ENCODE measurements at regions not wholly inside any gene's neighbourhood (a gene's known extent, or its start where the extent isn't known, plus 50 kb on each side); places are given as distances from the start of the nearest gene placed in this dataset.

- BruUV-seq (replicated peaks), result no TSS peak
- no peaks in the 10 kb centered on the region for H3K27me3 ChIP-seq (ENCODE audit: control insufficient read depth in 1 of 2, insufficient read depth in 2 of 2, low read length in 2 of 2)
- in situ Hi-C loops (cut with HindIII; ENCODE audit: extremely low pct_ligation_motif_present, low pct_unique_long_range_greater_than_20kb) (no loop called here), intact Hi-C loops (cut with micrococcal nuclease; ENCODE audit: unreplicated experiment) (loop anchor here (1.0 to 5.0 kb wide), 3 partner anchors 12 to 69 kb away; no protein-coding TSS in a partner anchor)
- peaks cover 8% of the 10 kb centered on the region for H3K79me2 ChIP-seq (ENCODE audit: insufficient read depth, low read length)
- peak overlapping the region; percentile 60 for H3K9ac ChIP-seq (ENCODE audit: insufficient read depth, low read depth, low read length)
- ChIA-PET CTCF (ENCODE audit: low intra/inter-chr PET ratio, low total read pairs) (interaction anchor here (1.3 kb wide), 1 partner anchor 22 kb away, joined by 3 read pairs; no protein-coding TSS in a partner anchor), POLR2A (interaction anchor here (0.6 to 14.0 kb wide), 13 partner anchors 12 to 194 kb away, joined by 3 to 763 read pairs (median 8); partner anchors contain the start of gene RRBP1)
- peak overlapping the region; percentile 74 for H3K4me2 ChIP-seq (ENCODE audit: low read depth, low read length)
- peaks cover 97% of the 10 kb centered on the region for H3K4me1 ChIP-seq (ENCODE audit: insufficient read depth, low read length)
- H4K20me1 ChIP-seq (ENCODE audit: insufficient read depth, low read length), result no peaks in the 10 kb centered on the region
- H2AFZ ChIP-seq (ENCODE audit: low read length), result no peak overlapping the region
- peak; percentile 1; the same call in 1 of the 3 replicates for ATAC-seq
- DNase-seq (ENCODE audit: low spot score), result no peak
- peak overlapping the region; percentile 78 for H3K27ac ChIP-seq (ENCODE audit: extremely low read length, insufficient read depth, low read length)
- WGBS (ENCODE audit: low lambda C conversion rate), result 58% methylated on average over 9 of the region's 10 CpGs
- no peaks in the 10 kb centered on the region for H3K36me3 ChIP-seq (replicated peaks in 1 of 2; ENCODE audit: control insufficient read depth in 1 of 2, insufficient read depth in 2 of 2, low read length in 2 of 2)
- no peak for FAIRE-seq
- no peaks in the 10 kb centered on the region for H3K9me3 ChIP-seq (ENCODE audit: low read length)
- peak overlapping the region in 1 of 3 experiments; percentile 51; a peak in 2 of 6 replicates for H3K4me3 ChIP-seq (replicated peaks in 1 of 3; ENCODE audit: insufficient read depth in 1 of 3, low read depth in 2 of 3, low read length in 3 of 3)
- TF ChIP-seq ZNF34 (CRISPR knock-in tag; IDR thresholded peaks at IDR 0.05; ENCODE audit: borderline replicate concordance) (no peak), ZNF343 (CRISPR knock-in tag; IDR thresholded peaks at IDR 0.05) (0 out of 2 replicates have a peak, but pooled peaks have one; percentile 10), REPIN1 (CRISPR knock-in tag; IDR thresholded peaks at IDR 0.05; ENCODE audit: borderline replicate concordance, low read depth) (no peak), STAG1 (CRISPR knock-in tag; IDR thresholded peaks at IDR 0.05) (peak; percentile 4; the same call in 1 of the 2 replicates), XBP1 (CRISPR knock-in tag; IDR thresholded peaks at IDR 0.05) (no peak), SRSF4 (IDR thresholded peaks at IDR 0.05; ENCODE audit: low read depth, low read length, poor library complexity, severe bottlenecking) (no peak), NFKB2 (CRISPR knock-in tag; IDR thresholded peaks at IDR 0.05; ENCODE audit: borderline replicate concordance) (no peak), HNRNPL (IDR thresholded peaks at IDR 0.05; ENCODE audit: low read depth, low read length) (peak; percentile 82), ZNF788 (CRISPR knock-in tag; IDR thresholded peaks at IDR 0.05; ENCODE audit: borderline replicate concordance) (0 out of 2 replicates have a peak, but pooled peaks have one; percentile 1), KDM2A (CRISPR knock-in tag; IDR thresholded peaks at IDR 0.05; ENCODE audit: borderline replicate concordance, low read depth) (0 out of 2 replicates have a peak, but pooled peaks have one; percentile 14), ZC3H4 (CRISPR knock-in tag; IDR thresholded peaks at IDR 0.05; ENCODE audit: borderline replicate concordance) (peak; percentile 91), HNRNPH1 (optimal IDR thresholded peaks at IDR 0.05; ENCODE audit: low read depth, low read length) (no peak), RBM22 (optimal IDR thresholded peaks at IDR 0.05; ENCODE audit: low read length) (peak; percentile 37), XRCC5 (optimal IDR thresholded peaks at IDR 0.05; ENCODE audit: low read length) (peak; percentile 52), MAX (IDR thresholded peaks at IDR 0.05) (peak; percentile 36; the same call in 1 of the 2 replicates), MAFK (conservative IDR thresholded peaks at IDR 0.05 in 1 of 2, IDR thresholded peaks at IDR 0.05 in 1 of 2; ENCODE audit: low read length in 2 of 2) (no peak), ZBTB34 (CRISPR knock-in tag; IDR thresholded peaks at IDR 0.05) (no peak), GLI4 (CRISPR knock-in tag; IDR thresholded peaks at IDR 0.05; ENCODE audit: borderline replicate concordance) (no peak)
- TF ChIP-seq, protein P1, sequence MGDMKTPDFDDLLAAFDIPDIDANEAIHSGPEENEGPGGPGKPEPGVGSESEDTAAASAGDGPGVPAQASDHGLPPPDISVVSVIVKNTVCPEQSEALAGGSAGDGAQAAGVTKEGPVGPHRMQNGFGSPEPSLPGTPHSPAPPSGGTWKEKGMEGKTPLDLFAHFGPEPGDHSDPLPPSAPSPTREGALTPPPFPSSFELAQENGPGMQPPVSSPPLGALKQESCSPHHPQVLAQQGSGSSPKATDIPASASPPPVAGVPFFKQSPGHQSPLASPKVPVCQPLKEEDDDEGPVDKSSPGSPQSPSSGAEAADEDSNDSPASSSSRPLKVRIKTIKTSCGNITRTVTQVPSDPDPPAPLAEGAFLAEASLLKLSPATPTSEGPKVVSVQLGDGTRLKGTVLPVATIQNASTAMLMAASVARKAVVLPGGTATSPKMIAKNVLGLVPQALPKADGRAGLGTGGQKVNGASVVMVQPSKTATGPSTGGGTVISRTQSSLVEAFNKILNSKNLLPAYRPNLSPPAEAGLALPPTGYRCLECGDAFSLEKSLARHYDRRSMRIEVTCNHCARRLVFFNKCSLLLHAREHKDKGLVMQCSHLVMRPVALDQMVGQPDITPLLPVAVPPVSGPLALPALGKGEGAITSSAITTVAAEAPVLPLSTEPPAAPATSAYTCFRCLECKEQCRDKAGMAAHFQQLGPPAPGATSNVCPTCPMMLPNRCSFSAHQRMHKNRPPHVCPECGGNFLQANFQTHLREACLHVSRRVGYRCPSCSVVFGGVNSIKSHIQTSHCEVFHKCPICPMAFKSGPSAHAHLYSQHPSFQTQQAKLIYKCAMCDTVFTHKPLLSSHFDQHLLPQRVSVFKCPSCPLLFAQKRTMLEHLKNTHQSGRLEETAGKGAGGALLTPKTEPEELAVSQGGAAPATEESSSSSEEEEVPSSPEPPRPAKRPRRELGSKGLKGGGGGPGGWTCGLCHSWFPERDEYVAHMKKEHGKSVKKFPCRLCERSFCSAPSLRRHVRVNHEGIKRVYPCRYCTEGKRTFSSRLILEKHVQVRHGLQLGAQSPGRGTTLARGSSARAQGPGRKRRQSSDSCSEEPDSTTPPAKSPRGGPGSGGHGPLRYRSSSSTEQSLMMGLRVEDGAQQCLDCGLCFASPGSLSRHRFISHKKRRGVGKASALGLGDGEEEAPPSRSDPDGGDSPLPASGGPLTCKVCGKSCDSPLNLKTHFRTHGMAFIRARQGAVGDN (CRISPR knock-in tag; IDR thresholded peaks at IDR 0.05), result peak; percentile 58; the same call in 1 of the 2 replicates
These were observed 92.6 kb downstream of the SNX5 start for GRCh38 chr20:17875981-17876385.

Data from HepG2 (cell line).